ENCODE measurements at regions not wholly inside any gene's neighbourhood (a gene's known extent, or its start where the extent isn't known, plus 50 kb on each side); places are given as distances from the start of the nearest gene placed in this dataset.

DNA sequence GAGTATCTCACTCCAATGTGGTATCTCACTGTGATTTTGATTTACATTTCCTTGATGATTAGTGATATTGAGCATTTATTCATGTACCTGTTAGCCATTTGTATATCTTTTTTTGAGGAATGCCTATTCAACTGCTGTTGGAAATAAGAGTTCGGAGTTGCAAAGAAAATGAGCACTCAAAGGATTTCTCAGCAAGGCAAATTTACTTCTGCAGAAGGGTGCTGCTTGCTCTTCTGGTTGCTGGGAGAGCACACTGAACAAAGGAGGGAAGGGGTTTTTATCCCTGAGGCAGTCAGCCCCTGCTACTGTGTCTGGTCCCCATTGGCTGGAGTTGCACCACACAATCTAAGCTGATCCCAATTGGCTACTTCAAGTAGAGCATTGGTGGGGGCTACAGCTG, 822.4 kb upstream of the ADGRB3 start:
- TF ChIP-seq STAT5B (CRISPR knock-in tag; IDR thresholded peaks at IDR 0.05) (no peak), EZH2 (IDR thresholded peaks at IDR 0.05; ENCODE audit: borderline replicate concordance, low read depth, low read length) (no peak)

All from K562 (cell line).